K562 (cell line): ENCODE measurements at regions not wholly inside any gene's neighbourhood (a gene's known extent, or its start where the extent isn't known, plus 50 kb on each side); places are given as distances from the start of the nearest gene placed in this dataset.

Experiments
- ATAC-seq: fragments of 200-7000 bp; cut with Tn5 transposase; 3 replicates; pipeline ENCODE4 v1.9.1; 2020; ENCODE audit warnings: moderate library complexity
- BruUV-seq: library from RNA; stranded (reverse); fragments of 400-500 nt; replicated peaks from 2 replicates; lab custom pipeline; 2021; lab: Mats Ljungman, UMichigan
- CTCF ChIA-PET: fragments of 300-600 bp; formaldehyde crosslinking; extraction: SDS; loops from one replicate; lab custom pipeline; 2021; ENCODE audit warnings: low intra/inter-chr PET ratio; lab: Yijun Ruan, JAX
- POLR2A ChIA-PET: fragments of 300-600, 350-650 bp; sonication (Branson Sonifier 250); formaldehyde crosslinking; extraction: SDS; loops from one replicate; lab custom pipeline; 2021; ENCODE audit warnings: antibody characterized with exemption, inconsistent platforms; lab: Yijun Ruan, JAX
- DNase-seq, 4 experiments: peaks; one replicate each; pipeline versions ENCODE4 v3.0.0 to v3.0.0-alpha.2; 2011 to 2018; ENCODE audit warnings: low spot score in 3 of 4, mixed read lengths in 3 of 4; ENCODE audit errors: extremely low read depth in 1 of 4
- FAIRE-seq: peaks from 2 replicates; lab custom pipeline; 2011; peaks lifted over from hg19 to GRCh38; lab: Jason Lieb, UNC
- H2AFZ ChIP-seq: 2 replicates; pipeline ENCODE4 v1.6.0; 2011; ENCODE audit warnings: low read depth, low read length, control low read depth, inconsistent platforms
- H3K27ac ChIP-seq: fragments of 200-600 bp; 3 replicates; pipeline ENCODE4 v1.8.0; 2011; ENCODE audit warnings: low read depth, mild to moderate bottlenecking, control low read depth, inconsistent platforms, low read length, moderate library complexity, mixed read lengths; ENCODE audit errors: extremely low read depth
- H3K27me3 ChIP-seq, 2 experiments: fragments of 300-600 bp in 1 of 2; 2 replicates in 1 of 2; 3 replicates in 1 of 2; pipeline versions ENCODE4 v1.6.0 to v1.8.0; 2011; ENCODE audit warnings: inconsistent platforms in 2 of 2, low read length in 2 of 2, mild to moderate bottlenecking in 1 of 2, mixed read lengths in 1 of 2, moderate library complexity in 1 of 2; ENCODE audit not compliant: control insufficient read depth in 2 of 2, insufficient read depth in 2 of 2
- H3K36me3 ChIP-seq: fragments of 300-600 bp; 3 replicates; pipeline ENCODE4 v1.8.0; 2011; ENCODE audit warnings: mild to moderate bottlenecking, low read length, inconsistent platforms; ENCODE audit not compliant: control insufficient read depth, insufficient read depth
- H3K4me1 ChIP-seq, 2 experiments: fragments of 200-600 bp in 1 of 2; replicated peaks in 1 of 2; 2 replicates in 1 of 2; 3 replicates in 1 of 2; pipeline versions ENCODE4 v1.5.1 to v1.8.0; 2011; ENCODE audit warnings: inconsistent platforms in 2 of 2, low read length in 2 of 2, mild to moderate bottlenecking in 1 of 2, mixed read lengths in 1 of 2, moderate library complexity in 1 of 2; ENCODE audit not compliant: control insufficient read depth in 2 of 2, insufficient read depth in 2 of 2
- H3K4me2 ChIP-seq: 2 replicates; pipeline ENCODE4 v1.6.1; 2011; ENCODE audit warnings: low read length, control low read depth, inconsistent platforms, mixed read lengths; ENCODE audit not compliant: insufficient read depth
- H3K4me3 ChIP-seq: fragments of 200-600 bp; sonication (generic), shearing (Covaris generic); 2 replicates; pipeline ENCODE4 v1.5.1; 2016; ENCODE audit warnings: control low read depth, inconsistent platforms
- H3K79me2 ChIP-seq: fragments of 200-600 bp; 3 replicates; pipeline ENCODE4 v1.8.0; 2011; ENCODE audit warnings: low read length, inconsistent platforms; ENCODE audit not compliant: control insufficient read depth, insufficient read depth
- H3K9ac ChIP-seq, 2 experiments: 2 replicates each; pipeline versions ENCODE4 v1.6.0 to v1.6.1; 2011; ENCODE audit warnings: low read depth in 2 of 2, low read length in 2 of 2, control low read depth in 1 of 2, inconsistent platforms in 1 of 2, mild to moderate bottlenecking in 1 of 2, mixed read lengths in 1 of 2; ENCODE audit not compliant: insufficient read depth in 1 of 2
- H3K9me1 ChIP-seq: one replicate; pipeline ENCODE4 v1.6.0; 2011; ENCODE audit warnings: inconsistent platforms, mild to moderate bottlenecking, low read length, moderate library complexity; ENCODE audit not compliant: control insufficient read depth, insufficient read depth
- H3K9me3 ChIP-seq: replicated peaks from 2 replicates; pipeline ENCODE4 v1.5.1; 2011; ENCODE audit warnings: low read depth, low read length, inconsistent platforms; ENCODE audit not compliant: control insufficient read depth, insufficient read depth
- H4K20me1 ChIP-seq: replicated peaks from 2 replicates; pipeline ENCODE4 v1.6.1; 2011; ENCODE audit warnings: low read length, inconsistent platforms, mixed read lengths; ENCODE audit not compliant: control insufficient read depth, insufficient read depth
- KLF6 ChIP-seq: fragments of 250-450 bp; sonication (Bioruptor Pico); IDR thresholded peaks from 2 replicates; pipeline ENCODE4 v1.4.0; 2020; ENCODE audit warnings: mild to moderate bottlenecking, moderate library complexity, borderline replicate concordance
- PHF8 ChIP-seq: fragments of 200-600 bp; sonication (generic); IDR thresholded peaks from 2 replicates; pipeline ENCODE4 v1.6.1; 2012; ENCODE audit warnings: mixed run types, mild to moderate bottlenecking, inconsistent platforms, low read length, moderate library complexity, borderline replicate concordance
- POLR2AphosphoS2 ChIP-seq: IDR thresholded peaks from 2 replicates; pipeline ENCODE4 v1.6.1; 2012; ENCODE audit warnings: low read length, improper control_type of control experiment
- RBBP5 ChIP-seq: fragments of 200-600 bp; sonication (generic); IDR thresholded peaks from 2 replicates; pipeline ENCODE4 v1.6.1; 2012; ENCODE audit warnings: borderline replicate concordance, mild to moderate bottlenecking, low read length, control low read depth, inconsistent platforms; ENCODE audit not compliant: insufficient read depth, poor library complexity, severe bottlenecking
- THRA ChIP-seq: fragments of 450-650 bp; IDR thresholded peaks from 2 replicates; pipeline ENCODE4 v1.6.1; 2017; ENCODE audit warnings: mild to moderate bottlenecking, moderate library complexity
- XRCC3 ChIP-seq: fragments of 450-650 bp; IDR thresholded peaks from 2 replicates; pipeline ENCODE4 v1.6.1; 2017; ENCODE audit warnings: mild to moderate bottlenecking, moderate library complexity
- ZNF143 ChIP-seq: sonication (generic); formaldehyde crosslinking; IDR thresholded peaks from 2 replicates; pipeline ENCODE4 v1.9.0; 2022; ENCODE audit warnings: mild to moderate bottlenecking, missing genetic modification reagents
- ZNF282 ChIP-seq: sonication (generic); formaldehyde crosslinking; IDR thresholded peaks from 2 replicates; pipeline ENCODE4 v1.8.1; 2023; ENCODE audit warnings: missing genetic modification reagents
- ZNF395 ChIP-seq: fragments of 200-800 bp; sonication (Bioruptor generic); IDR thresholded peaks from 2 replicates; pipeline ENCODE4 v1.6.1; 2017; ENCODE audit warnings: missing genetic modification characterization, missing compliant biosample characterization
- ZNF407 ChIP-seq: fragments of 450-650 bp; IDR thresholded peaks from 2 replicates; pipeline ENCODE4 v1.6.1; 2016; ENCODE audit warnings: low read depth
- ZNF696 ChIP-seq: fragments of 250-450 bp; sonication (Bioruptor Pico); conservative IDR thresholded peaks from 2 replicates; pipeline ENCODE4 v1.4.0; 2020; ENCODE audit warnings: mild to moderate bottlenecking, moderate library complexity
- ZNF717 ChIP-seq: fragments of 250-450 bp; sonication (Bioruptor Pico); IDR thresholded peaks from 2 replicates; pipeline ENCODE4 v1.5.0; 2021
- WGBS: fragments of 100-300 bp; shearing (Covaris generic); methylation state at CpG from one replicate; pipeline ENCODE4 v1.1.6; 2016; ENCODE audit warnings: low coverage, mixed read lengths; ENCODE audit not compliant: insufficient coverage; ENCODE audit errors: missing lambda C conversion rate; 5-methylcytosine and 5-hydroxymethylcytosine counted together
- in situ Hi-C: fragments of 300-500 bp; cut with MboI; formaldehyde crosslinking; loops from 4 replicates; pipeline ENCODE4 v1.15.0; 2018; ENCODE audit warnings: inconsistent platforms, mixed read lengths
- intact Hi-C: fragments of 100-400 bp; cut with micrococcal nuclease; formaldehyde crosslinking; loops from 2 replicates; pipeline ENCODE4 v1.14.2; 2022

GRCh38 chr13:62510906-62511655, 1095.4 kb upstream of the PCDH20 start:
- H3K4me2 ChIP-seq = no peak overlapping the region
- H4K20me1 ChIP-seq = no peaks in the 10 kb centered on the region
- H3K4me1 ChIP-seq = no peaks in the 10 kb centered on the region
- 0% methylated on average over 2 of the region's 2 CpGs for WGBS
- in situ Hi-C loops (no loop called here), intact Hi-C loops (no loop called here)
- ChIA-PET CTCF (no interaction called here), POLR2A (no interaction called here)
- H3K9me3 ChIP-seq = no peaks in the 10 kb centered on the region; the same call in 1 of the 2 replicates
- H2AFZ ChIP-seq = no peak overlapping the region
- H3K36me3 ChIP-seq = no peaks in the 10 kb centered on the region
- no peak overlapping the region for H3K9ac ChIP-seq
- no peaks in the 10 kb centered on the region for H3K9me1 ChIP-seq
- no TSS peak for BruUV-seq
- H3K79me2 ChIP-seq = no peaks in the 10 kb centered on the region
- no peak overlapping the region for H3K4me3 ChIP-seq
- FAIRE-seq (no peak), DNase-seq (no peak), ATAC-seq (no peak)
- H3K27me3 ChIP-seq = no peaks in the 10 kb centered on the region
- H3K27ac ChIP-seq = no peak overlapping the region
- TF ChIP-seq ZNF395 (no peak), THRA (no peak), XRCC3 (no peak), ZNF143 (no peak), KLF6 (CRISPR knock-in tag) (no peak), ZNF282 (CRISPR knock-in tag) (no peak), ZNF717 (no peak), RBBP5 (no peak), ZNF696 (no peak), ZNF407 (no peak), PHF8 (no peak), POLR2AphosphoS2 (no peak)
